Neutrophil (primary cell): ENCODE measurements at regions not wholly inside any gene's neighbourhood (a gene's known extent, or its start where the extent isn't known, plus 50 kb on each side); places are given as distances from the start of the nearest gene placed in this dataset.

ENCODE experiments used
- H3K27ac ChIP-seq: fragments of 200-600 bp; sonication (generic); 2 replicates; pipeline ENCODE4 v1.5.1; 2016; ENCODE audit warnings: mild to moderate bottlenecking, moderate library complexity
- H3K27me3 ChIP-seq: fragments of 200-600 bp; sonication (generic); 2 replicates; pipeline ENCODE4 v1.6.0; 2016; ENCODE audit warnings: mild to moderate bottlenecking
- H3K36me3 ChIP-seq: fragments of 200-600 bp; sonication (generic); 2 replicates; pipeline ENCODE4 v1.5.1; 2017
- H3K4me1 ChIP-seq, 2 experiments: fragments of 200-600 bp in 1 of 2; sonication (generic) in 1 of 2; 1 replicate in 1 of 2; 2 replicates in 1 of 2; pipeline versions ENCODE4 v1.5.1 to v1.6.1; 2013 to 2016; ENCODE audit warnings: low read depth in 1 of 2, low read length in 1 of 2, mild to moderate bottlenecking in 1 of 2, moderate library complexity in 1 of 2; ENCODE audit not compliant: control insufficient read depth in 1 of 2, insufficient read depth in 1 of 2
- H3K4me3 ChIP-seq, 2 experiments: fragments of 200-600 bp in 1 of 2; sonication (generic) in 1 of 2; 1 replicate in 1 of 2; 2 replicates in 1 of 2; pipeline ENCODE4 v1.5.1; 2013 to 2016; ENCODE audit warnings: low read depth in 1 of 2, low read length in 1 of 2, mild to moderate bottlenecking in 1 of 2, moderate library complexity in 1 of 2
- H3K9me3 ChIP-seq: fragments of 200-600 bp; sonication (generic); 2 replicates; pipeline ENCODE4 v1.5.1; 2016
- TF ChIP-seq, protein P1 (sequence below): fragments of 200-600 bp; sonication (generic); IDR thresholded peaks from 2 replicates; pipeline ENCODE4 v1.5.1; 2016; ENCODE audit warnings: antibody characterized with exemption

DNA sequence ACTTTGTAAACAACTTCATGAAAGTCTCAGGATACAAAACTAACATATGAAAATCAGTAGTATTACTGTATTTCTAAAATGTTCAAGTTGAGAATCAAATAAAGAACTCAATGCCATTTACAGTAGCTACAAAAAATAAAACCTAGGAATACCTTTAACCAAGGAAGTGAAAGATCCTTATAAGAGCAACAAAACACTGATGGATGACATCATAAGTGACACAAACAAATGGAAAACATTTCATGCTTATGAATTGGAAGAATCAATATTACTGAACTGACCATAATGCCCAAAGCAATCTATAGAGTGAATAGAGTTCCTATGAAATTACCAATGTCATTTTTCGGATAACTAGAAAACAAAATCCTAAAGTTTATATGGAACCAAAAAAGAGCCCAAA, 1038.1 kb downstream of the SUCLG1 start:
- Histone ChIP-seq H3K27me3 (no peaks in the 10 kb centered on the region), H3K4me3 (no peak overlapping the region), H3K4me1 (no peaks in the 10 kb centered on the region), H3K27ac (no peak overlapping the region), H3K36me3 (no peaks in the 10 kb centered on the region), H3K9me3 (no peaks in the 10 kb centered on the region)
- TF ChIP-seq, protein P1, sequence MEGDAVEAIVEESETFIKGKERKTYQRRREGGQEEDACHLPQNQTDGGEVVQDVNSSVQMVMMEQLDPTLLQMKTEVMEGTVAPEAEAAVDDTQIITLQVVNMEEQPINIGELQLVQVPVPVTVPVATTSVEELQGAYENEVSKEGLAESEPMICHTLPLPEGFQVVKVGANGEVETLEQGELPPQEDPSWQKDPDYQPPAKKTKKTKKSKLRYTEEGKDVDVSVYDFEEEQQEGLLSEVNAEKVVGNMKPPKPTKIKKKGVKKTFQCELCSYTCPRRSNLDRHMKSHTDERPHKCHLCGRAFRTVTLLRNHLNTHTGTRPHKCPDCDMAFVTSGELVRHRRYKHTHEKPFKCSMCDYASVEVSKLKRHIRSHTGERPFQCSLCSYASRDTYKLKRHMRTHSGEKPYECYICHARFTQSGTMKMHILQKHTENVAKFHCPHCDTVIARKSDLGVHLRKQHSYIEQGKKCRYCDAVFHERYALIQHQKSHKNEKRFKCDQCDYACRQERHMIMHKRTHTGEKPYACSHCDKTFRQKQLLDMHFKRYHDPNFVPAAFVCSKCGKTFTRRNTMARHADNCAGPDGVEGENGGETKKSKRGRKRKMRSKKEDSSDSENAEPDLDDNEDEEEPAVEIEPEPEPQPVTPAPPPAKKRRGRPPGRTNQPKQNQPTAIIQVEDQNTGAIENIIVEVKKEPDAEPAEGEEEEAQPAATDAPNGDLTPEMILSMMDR, result no peak

DNA sequence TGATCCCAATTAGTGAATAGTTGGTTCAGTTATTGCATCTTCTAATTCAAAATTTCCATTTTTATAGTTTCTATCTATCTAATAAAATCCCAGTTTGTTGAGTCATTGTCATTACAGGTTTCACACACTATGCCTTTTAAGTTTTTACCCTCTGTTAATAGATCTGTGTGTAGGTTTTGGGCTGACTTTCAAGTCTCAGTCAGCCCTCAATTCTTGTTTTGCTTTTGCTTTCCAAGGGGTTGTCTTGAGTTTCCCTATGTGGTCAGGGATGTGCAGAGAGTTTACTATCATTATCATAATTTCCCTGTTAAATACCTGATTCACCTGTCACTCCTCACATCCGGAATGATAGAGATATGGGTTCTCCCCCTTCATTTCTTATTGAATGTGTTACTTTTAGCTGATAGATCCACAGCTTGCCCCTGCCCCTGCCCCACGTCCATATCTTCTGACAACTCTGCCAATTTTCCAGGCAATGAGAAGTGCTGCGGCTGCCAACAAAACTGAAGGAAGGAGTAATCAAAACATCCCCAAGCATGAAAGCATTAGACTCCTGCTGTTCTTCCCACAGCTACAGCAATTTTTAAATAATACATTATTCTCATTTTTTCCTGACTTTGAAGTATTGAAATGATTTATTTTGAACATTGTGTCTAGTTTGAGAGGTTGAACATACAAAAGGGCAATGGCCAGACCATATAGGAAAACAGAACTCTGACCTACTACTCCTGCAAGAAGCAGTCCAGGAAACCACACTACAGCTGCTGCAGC, 1064.8 kb downstream of the SUCLG1 start:
- H3K27ac ChIP-seq, result no peak overlapping the region
- no peaks in the 10 kb centered on the region for H3K4me1 ChIP-seq
- no peaks in the 10 kb centered on the region for H3K9me3 ChIP-seq
- TF ChIP-seq, protein P1, result no peak
- H3K4me3 ChIP-seq, result no peak overlapping the region
- H3K36me3 ChIP-seq, result no peaks in the 10 kb centered on the region
- H3K27me3 ChIP-seq, result no peaks in the 10 kb centered on the region

DNA sequence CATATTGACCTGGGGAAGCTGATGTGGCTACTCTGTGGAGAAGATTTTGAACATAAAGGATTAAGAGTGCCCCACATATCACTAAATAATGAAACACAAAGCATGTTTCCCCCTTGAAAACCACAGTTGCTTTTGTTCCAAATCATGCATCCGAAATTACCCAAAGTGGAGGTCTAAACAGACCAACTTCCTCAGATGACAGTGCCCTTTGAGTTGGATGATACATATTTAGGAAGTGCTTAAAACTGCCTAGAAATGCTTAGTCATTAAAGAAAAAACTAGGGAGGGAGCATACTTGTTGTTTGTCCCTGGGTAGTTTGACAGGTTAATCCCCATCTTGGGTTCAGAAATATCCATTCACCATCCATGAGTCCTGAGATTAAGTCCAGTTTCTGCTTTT, 1070.3 kb downstream of the SUCLG1 start:
- Histone ChIP-seq H3K27me3 (no peaks in the 10 kb centered on the region), H3K4me1 (no peaks in the 10 kb centered on the region), H3K4me3 (no peak overlapping the region), H3K9me3 (no peaks in the 10 kb centered on the region), H3K27ac (no peak overlapping the region), H3K36me3 (no peaks in the 10 kb centered on the region)
- TF ChIP-seq, protein P1, result no peak

DNA sequence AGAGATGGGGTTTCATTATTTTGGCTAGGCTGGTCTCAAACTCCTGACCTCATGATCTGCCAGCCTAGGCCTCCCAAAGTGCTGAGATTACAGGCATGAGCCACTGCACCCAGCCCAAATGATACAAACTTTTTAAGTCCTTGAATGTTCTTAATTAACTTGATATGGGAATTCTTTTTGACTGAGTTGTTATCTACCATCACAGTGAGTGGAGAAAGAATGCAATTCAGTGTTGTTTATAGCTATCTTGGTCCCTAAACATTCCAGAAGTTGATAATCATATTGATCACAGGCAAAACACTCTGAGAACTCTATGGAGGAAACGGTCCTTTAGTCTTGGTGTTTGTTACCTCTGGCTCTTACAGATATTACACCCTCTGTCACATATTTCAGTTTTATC, 1072.5 kb downstream of the SUCLG1 start:
- no peaks in the 10 kb centered on the region for H3K9me3 ChIP-seq
- TF ChIP-seq, protein P1, result no peak

DNA sequence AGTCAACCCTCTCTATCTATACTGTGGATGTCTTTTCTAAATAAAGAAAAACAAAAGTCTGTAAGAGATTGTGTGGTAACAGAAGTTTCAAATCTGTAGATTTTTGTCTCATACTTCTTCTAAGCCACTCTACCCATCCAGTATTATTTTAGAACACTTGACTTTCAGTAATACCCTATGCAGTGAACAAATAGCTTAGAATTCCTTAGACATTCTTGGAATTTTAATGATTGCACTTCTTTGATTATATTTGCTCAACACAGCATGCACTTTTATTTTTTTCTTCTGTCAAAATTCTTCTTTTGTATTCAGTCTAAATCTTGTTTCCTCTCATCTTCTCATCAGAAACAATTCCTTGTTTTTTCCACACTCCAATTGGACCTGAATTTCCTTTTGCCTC, 1080.2 kb downstream of the SUCLG1 start:
- no peak overlapping the region for H3K4me3 ChIP-seq
- no peaks in the 10 kb centered on the region for H3K4me1 ChIP-seq
- no peaks in the 10 kb centered on the region for H3K36me3 ChIP-seq
- H3K9me3 ChIP-seq, result no peaks in the 10 kb centered on the region
- H3K27ac ChIP-seq, result no peak overlapping the region
- no peaks in the 10 kb centered on the region for H3K27me3 ChIP-seq
- TF ChIP-seq, protein P1, result no peak

More for the DNA sequence above, 1072.5 kb downstream of the SUCLG1 start:
- Histone ChIP-seq H3K4me1 (no peaks in the 10 kb centered on the region), H3K27me3 (no peaks in the 10 kb centered on the region), H3K27ac (no peak overlapping the region), H3K36me3 (no peaks in the 10 kb centered on the region), H3K4me3 (no peak overlapping the region)
